OCI-LY1 (cell line): ENCODE measurements at regions not wholly inside any gene's neighbourhood (a gene's known extent, or its start where the extent isn't known, plus 50 kb on each side); places are given as distances from the start of the nearest gene placed in this dataset.

Source experiments
- EZH2 ChIP-seq: fragments of 200-600 bp; sonication (generic), shearing (Covaris generic); IDR thresholded peaks from 2 replicates; pipeline ENCODE4 v1.8.0; 2017; ENCODE audit warnings: borderline replicate concordance, mixed run types, mild to moderate bottlenecking, antibody characterized with exemption, low read length, moderate library complexity, mixed read lengths
- TF ChIP-seq, protein P1 (sequence below): fragments of 200-600 bp; sonication (generic), shearing (Covaris generic); IDR thresholded peaks from 2 replicates; pipeline ENCODE4 v1.5.1; 2017; ENCODE audit warnings: mild to moderate bottlenecking, antibody characterized with exemption, low read length, moderate library complexity, mixed read lengths

GRCh38 chr18:78092901-78093300, 843.3 kb downstream of the GALR1 start:
- TF ChIP-seq, protein P1, sequence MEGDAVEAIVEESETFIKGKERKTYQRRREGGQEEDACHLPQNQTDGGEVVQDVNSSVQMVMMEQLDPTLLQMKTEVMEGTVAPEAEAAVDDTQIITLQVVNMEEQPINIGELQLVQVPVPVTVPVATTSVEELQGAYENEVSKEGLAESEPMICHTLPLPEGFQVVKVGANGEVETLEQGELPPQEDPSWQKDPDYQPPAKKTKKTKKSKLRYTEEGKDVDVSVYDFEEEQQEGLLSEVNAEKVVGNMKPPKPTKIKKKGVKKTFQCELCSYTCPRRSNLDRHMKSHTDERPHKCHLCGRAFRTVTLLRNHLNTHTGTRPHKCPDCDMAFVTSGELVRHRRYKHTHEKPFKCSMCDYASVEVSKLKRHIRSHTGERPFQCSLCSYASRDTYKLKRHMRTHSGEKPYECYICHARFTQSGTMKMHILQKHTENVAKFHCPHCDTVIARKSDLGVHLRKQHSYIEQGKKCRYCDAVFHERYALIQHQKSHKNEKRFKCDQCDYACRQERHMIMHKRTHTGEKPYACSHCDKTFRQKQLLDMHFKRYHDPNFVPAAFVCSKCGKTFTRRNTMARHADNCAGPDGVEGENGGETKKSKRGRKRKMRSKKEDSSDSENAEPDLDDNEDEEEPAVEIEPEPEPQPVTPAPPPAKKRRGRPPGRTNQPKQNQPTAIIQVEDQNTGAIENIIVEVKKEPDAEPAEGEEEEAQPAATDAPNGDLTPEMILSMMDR = no peak
- no peak for TF ChIP-seq EZH2
